GM20000 (cell line): ENCODE measurements at regions not wholly inside any gene's neighbourhood (a gene's known extent, or its start where the extent isn't known, plus 50 kb on each side); places are given as distances from the start of the nearest gene placed in this dataset.
"Not testable (repeated sequence)": the region's sequence is repeated elsewhere in the genome, so short reads cannot be mapped to it uniquely, and the experiment has no call there.

Source experiments
- DNase-seq: peaks from one replicate; pipeline ENCODE4 v3.0.0; 2012; ENCODE audit warnings: low spot score
- CTCF ChIP-seq: IDR thresholded peaks from 2 replicates; pipeline ENCODE4 v1.5.1; 2012; ENCODE audit warnings: mild to moderate bottlenecking, control low read depth; ENCODE audit errors: extremely low read depth, missing control alignments

DNA sequence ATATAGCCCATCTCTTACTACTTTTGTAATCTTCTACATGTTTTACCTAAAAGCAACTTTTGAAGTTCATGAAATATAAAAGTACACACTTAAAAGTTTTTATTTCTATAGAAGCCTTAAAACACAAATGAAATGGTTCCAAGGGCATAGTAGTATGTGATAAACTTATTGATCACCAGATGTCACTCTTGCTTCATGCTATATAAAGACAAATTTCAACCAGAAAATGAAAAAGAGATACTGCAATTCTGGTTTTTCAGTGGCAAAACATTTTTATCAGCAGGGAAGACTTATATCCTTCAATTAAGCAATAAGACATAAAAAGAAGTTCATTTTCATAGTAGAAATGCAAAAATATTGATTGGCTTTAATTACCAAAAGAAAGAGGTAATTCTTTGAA lies 69.4 kb upstream of the FBXL17 start:
- no peak for DNase-seq
- no peak for TF ChIP-seq CTCF

GRCh38 chr5:108444130-108444529 lies 62.2 kb upstream of the FBXL17 start:
- DNase-seq = not testable (repeated sequence)

DNA sequence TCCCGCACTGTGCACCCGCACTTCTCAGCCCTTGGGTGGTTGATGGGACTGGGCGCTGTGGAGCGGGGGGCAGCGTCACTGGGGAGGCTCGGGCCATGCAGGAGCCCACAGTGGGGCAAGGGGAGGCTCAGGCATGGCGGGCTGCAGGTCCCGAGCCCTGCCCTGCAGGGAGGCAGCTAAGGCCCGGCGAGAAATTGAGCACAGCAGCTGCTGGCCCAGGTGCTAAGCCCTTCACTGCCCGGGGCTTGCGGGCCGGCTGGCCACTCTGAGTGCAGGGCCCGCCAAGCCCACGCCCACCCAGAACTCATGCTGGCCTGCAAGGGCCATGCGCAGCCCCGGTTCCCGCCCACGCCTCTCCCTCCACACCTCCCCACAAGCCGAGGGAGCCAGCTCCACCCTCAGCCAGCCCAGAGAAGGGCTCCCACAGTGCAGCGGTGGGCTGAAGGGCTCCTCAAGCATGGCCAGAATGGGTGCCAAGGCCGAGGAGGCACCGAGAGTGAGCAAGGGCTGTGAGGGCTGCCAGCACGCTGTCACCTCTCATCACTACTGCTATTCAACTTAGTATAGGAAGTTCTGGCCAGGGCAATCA lies 60.3 kb upstream of the FBXL17 start:
- DNase-seq = not testable (repeated sequence)

DNA sequence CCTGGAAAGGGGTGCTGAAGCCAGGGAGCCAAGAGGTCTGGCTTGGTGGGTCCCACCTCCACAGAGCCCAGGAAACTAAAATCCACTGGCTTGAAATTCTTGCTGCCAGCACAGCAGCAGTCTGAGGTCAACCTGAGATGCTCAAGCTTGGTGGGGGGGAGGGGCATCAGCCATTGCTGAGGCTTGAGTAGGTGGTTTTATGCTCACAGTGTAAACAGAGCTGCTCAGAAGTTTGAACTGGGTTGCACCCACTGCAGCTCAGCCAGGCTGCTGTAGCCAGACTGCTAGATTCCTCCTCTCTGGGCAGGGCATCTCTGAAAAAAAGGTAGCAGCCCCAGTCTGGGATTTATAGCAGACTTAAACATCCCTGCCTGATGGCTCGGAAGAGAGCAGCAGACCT lies 55.5 kb upstream of the FBXL17 start:
- DNase-seq = no peak
- no peak for TF ChIP-seq CTCF

- TF ChIP-seq CTCF = no peak
Observed at GRCh38 chr5:108436696-108437095, 54.8 kb upstream of the FBXL17 start.

DNA sequence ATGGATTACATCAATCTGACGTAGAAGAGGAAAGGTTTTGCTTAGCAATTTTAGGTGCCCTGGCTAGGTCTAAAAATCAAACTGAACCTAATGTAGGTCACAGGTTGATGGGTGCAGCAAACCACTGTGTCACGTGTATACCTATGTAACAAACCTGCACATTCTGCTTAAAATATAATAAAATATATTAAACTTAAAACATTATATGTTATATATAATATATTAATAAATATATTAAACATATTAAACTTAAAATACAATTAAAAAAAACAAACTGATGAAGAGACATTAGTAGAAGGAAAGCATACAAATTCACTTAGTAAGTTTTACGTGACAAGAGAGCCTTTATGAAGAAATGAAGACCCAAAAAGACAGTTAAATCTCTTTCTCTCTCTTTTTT lies 51.7 kb upstream of the FBXL17 start:
- TF ChIP-seq CTCF = no peak
- DNase-seq = no peak

More at GRCh38 chr5:108436696-108437095, 54.8 kb upstream of the FBXL17 start:
- DNase-seq = no peak

DNA sequence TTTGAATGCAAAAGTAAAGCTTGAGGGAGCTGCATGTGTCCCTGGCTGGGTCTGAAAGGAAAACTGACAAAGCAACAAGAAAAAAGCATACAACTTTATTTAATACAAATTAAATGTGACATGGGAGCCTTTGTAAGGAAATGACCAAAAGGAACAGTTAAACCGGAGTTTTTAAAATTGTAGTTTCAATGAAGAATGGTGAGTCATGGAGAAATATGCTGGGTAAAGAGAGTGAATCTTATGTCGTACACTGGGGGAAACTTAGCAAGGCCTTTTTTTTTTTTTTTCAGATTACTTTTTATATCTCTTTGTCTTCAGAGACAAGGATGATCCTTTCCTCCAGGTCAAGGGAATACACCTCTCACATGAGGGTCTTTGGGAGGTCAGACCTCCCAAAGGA lies 50.1 kb upstream of the FBXL17 start:
- no peak for TF ChIP-seq CTCF
- no peak for DNase-seq
